Stimulated activated CD8-positive, alpha-beta memory T cell treated with anti-CD3 and anti-CD28 coated beads, Interleukin-2, amount 100 ng/mL, for 48 hours (primary cell): ENCODE measurements at regions not wholly inside any gene's neighbourhood (a gene's known extent, or its start where the extent isn't known, plus 50 kb on each side); places are given as distances from the start of the nearest gene placed in this dataset.
"Not testable (repeated sequence)": the region's sequence is repeated elsewhere in the genome, so short reads cannot be mapped to it uniquely, and the experiment has no call there.

ENCODE experiments used
- DNase-seq, 2 donors: peaks; one replicate each; pipeline ENCODE4 v3.0.0-alpha.2; 2020; ENCODE audit warnings: low read depth in 2 of 2

DNA sequence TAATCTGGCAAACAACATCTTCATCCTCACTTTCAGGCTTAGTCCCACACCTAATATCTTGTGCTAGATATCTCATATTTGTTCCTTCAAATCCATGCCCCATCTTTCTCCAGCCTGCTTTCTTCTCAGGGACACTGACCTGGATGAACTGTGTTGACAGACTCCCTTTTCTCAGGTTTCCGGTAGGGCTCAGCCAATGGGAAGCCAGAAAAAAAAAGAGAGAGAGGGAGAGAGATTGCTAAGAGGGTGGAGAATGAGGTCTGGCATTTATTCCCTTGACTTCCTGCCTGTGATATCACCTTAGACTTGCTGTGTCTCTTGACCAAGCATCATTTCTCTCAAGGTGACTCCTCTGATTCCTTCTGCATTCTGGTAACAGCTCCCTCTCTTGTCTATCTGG, 145.6 kb upstream of the ABI3BP start:
- DNase-seq, result no peak

DNA sequence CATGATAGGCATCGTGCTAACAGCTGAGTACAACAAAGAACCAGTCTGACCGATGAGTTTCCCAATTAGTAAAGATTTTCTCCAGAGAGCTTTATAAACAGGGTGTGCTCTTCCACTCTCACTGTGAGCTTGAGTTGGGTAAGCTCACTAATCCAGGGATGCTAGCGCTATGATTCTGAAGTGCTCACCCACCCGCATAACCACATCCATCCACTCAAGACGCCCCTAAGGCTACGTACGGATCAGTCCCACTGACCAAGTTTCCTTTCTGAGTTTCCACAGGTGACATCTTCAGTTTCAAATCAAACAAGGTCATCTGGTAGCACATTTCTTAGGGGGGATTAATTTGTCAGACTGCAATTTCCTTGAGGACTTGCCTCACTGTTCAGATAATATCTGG, 141.1 kb upstream of the ABI3BP start:
- DNase-seq, result no peak

DNA sequence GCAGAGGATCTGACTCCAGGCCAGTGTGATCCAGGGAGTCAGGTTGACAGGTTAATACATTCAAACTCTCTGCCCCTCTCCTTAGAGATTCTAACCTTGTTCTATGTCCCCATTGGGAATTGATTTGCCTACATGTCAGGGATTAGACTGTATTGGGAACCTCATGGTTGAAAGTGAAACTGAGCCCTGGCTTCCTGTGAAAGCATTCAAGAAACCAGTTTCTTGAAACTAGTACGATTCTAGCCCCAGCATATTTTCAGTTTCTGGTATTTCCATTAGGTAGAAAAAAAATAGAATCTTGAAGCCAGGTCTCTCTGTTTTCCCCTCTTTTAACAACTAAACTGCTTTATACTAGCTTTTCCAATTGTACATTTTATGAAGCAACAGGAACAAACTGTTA, 140.4 kb upstream of the ABI3BP start:
- no peak for DNase-seq

DNA sequence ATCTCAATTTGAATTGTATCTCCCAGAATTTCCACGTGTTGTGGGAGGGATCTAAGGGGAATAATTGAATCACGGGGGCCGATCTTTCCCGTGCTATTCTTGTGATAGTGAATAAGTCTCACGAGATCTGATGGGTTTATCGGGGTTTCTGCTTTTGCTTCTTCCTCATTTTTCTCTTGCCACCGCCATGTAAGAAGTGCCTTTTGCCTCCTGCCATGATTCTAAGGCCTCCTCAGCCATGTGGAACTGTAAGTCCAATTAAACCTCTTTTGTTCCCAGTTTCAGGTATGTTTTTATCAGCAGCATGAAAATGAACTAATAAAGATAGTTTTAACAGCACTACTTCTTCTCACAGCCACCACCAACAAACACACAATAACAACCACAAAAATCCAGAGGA, 140.0 kb upstream of the ABI3BP start:
- not testable (repeated sequence) for DNase-seq

DNA sequence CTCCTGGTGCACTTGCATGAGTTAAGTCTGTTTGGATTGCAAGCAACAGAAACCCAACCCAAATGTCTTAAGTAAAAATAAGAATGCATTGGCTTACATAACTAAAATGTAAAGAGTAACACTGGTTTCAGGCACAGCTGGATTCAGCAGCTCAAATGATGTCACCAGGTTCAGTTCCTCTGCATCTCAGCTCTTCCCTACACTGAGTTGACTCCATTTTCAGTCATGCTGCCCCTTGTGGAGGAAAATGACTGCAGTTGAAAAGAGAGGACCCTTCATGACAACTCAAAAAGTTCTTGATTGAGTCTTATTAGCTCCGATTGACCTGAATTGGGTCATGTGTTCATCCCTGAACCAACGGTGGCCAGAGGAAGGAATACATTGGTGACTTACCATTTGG, 138.5 kb upstream of the ABI3BP start:
- DNase-seq, result no peak

DNA sequence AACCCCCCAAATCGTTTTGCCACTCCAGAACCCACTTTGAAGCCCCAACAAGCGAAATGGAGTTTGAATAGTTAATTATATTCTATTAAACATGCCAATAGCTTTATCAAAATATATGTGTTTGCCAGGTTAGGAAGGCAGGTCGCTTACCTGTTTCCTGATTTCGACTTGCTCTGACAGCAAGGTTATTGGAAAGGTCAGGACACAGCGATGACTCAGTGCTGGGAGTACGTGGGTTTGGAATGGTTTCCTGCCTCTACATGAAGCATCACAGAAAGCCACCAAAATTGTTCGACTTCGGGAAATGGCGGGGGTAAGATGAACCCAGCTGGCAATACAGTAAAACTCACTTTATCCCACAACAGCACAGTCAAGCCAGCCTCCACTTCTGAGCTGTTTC, 135.6 kb upstream of the ABI3BP start:
- no peak for DNase-seq

DNA sequence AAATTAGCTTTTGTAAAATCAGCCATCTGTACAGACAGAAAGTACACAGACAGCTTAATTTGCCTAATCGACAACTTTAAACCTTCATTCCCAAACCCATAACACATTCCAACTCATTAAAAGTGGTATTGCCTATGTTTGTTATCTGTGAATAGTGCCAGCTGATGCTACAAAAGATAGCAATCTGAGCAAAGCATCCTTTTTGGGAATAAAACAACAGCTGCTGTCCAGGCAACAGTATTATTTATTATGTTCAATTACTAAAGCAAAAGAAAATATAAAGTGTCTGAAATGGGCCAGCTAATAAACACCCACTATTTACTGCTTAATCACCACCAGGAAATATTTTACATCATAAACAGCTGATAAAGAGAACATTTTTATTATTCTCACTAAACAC, 134.8 kb upstream of the ABI3BP start:
- DNase-seq, result no peak

DNA sequence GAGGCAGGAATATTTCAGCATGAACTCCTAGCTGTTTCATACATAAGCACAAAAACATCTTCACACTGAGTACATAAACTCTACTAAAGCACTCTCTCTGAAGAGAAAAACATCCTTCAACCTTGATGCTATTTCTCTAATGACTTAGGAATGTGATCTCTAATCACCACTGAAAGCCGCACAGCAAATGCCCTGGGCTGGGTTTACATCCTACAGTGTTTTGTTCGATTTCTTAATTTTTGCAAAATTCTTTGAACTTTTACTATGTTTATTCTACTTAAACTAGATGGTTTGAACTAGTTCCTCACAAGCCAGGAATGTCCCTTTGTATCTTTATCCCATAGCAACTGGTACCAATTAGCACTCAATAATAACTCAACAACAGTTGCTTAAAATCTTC, 130.9 kb upstream of the ABI3BP start:
- DNase-seq, result no peak

DNA sequence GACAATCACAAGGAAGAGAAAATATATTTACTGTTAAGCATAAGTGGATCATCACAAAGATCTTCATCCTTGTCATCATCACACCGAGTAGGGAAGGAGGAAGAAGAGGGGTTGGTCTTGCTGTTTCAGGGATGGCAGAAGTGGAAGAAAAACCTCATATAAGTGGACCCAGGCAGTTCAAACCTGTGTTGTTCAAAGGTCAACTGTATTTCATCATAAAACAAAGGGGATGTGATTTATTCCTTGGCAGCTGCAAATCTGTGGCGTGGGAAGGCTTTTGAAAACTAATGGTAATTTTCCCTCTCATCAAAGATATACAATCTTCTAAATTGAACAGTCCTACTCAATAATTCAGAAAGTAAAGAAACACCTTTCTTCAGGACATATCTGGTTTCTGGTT, 129.9 kb upstream of the ABI3BP start:
- DNase-seq, result no peak

DNA sequence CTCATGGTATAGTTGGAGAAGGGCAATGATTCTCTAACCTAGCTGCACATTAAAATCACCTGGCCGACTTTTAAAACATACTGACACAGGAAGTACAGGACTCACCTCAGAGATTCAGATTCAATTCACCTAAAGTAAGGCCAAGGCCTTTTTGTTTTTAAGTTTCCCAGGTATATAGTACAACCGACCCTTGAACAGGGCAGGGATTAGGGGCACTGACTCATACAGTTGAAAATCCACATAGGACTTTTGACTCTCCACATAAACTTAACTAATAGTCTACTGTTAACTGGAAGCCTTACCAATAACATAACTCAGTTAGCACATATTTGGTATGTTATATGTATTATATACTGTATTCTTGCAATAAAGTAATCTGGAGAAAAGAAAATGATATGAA, 129.5 kb upstream of the ABI3BP start:
- no peak for DNase-seq

DNA sequence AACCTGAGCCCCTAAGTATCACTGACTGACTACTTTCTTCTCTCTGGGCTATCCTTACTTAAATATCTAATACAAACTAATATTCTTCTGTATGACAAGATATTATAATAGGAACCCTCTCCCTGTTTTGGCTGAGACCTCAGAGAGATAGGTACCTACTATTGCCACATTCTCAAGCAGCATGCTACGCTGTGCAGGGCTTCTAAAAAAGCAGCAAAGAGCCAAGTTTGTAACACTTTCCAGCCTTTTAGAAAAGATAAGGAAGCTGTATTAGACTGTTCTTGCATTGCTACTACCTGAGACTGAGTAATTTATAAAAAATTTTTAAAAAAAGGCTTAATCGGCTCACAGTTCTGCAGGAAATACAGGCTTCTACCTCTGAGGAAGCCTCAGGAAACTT, 126.8 kb upstream of the ABI3BP start:
- no peak for DNase-seq

DNA sequence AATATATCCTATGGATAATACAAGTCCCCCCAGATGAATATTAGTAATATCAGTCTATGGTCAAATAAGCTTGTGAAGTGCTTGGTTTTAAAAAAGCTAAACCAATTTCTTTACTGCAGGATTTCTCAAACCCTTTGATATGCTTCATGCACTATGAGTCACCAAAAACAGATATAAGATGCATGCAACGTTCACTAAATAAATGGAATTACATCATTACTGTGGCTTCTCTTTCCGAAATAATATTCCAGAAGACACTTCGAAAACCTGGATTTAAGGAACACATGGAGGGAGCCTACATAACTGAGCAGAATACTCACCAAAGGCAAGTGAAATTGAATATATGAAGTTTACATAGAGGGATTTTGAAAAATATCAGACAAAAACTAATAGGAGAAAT, 126.3 kb upstream of the ABI3BP start:
- DNase-seq, result no peak

DNA sequence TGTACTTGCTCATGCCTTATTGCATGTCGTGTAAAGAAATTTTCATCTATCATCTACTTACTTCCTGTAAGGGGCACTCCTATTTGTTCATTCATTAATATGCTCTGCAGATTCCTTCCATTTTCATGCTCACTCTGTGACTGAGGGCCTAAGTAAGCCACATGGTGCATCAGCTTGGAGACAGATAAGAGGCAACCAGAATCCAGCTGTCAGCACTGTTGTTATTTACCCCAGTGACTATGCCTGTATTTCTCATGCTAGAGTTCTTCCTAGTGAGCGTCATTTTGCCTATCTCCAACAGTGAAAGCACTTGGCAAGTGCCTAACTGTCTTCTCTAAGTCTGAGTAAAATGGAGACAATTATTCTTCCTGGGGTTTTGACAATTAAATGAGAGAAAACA, 124.8 kb upstream of the ABI3BP start:
- DNase-seq, result no peak

DNA sequence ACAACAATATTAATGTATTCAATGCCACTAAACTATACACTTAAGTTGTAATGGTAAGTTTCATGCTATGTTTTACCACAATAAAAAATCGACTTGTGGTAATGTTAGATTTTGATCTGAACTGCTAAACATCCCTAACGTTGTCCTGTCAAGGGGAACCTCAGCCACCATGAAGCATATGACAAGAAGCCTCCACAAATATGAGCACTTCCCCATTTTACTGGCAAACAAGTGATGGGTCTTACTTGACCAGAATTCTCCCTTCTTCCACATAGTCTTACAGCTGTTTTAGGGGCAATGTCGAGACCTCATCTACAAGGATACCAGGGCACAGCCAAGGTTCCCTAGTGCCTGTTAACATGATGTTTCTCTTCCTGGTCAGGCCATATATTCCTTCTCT, 124.2 kb upstream of the ABI3BP start:
- DNase-seq, result no peak

DNA sequence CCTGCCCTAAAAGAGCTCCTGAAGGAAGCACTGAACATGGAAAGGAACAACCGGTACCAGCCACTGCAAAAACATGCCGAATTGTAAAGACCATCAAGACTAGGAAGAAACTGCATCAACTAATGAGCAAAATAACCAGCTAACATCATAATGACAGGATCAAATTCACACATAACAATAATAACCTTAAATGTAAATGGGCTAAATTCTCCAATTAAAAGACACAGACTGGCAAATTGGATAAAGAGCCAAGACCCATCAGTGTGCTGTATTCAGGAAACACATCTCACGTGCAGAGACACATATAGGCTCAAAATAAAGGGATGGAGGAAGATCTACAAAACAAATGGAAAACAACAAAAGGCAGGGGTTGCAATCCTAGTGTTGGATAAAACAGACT, 117.1 kb upstream of the ABI3BP start:
- not testable (repeated sequence) for DNase-seq

DNA sequence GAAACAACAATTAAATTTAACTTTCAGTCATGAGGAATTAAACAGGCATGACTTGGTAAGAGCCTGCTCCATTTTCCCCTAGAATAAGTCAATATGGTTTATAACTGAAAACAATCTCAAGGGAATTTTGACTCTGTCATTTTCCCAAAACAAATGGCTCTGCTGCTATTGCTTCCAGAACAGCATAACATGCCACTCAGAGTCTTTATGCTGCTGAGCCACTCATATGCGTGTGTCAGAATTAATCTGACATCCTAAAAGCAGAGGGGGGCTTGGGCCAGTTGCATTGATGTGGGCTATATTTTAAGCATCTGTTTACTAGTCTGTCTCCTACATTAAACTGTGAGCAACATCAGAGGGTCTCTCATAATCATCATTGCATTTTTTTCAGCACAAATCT, 111.1 kb upstream of the ABI3BP start:
- DNase-seq, result no peak

DNA sequence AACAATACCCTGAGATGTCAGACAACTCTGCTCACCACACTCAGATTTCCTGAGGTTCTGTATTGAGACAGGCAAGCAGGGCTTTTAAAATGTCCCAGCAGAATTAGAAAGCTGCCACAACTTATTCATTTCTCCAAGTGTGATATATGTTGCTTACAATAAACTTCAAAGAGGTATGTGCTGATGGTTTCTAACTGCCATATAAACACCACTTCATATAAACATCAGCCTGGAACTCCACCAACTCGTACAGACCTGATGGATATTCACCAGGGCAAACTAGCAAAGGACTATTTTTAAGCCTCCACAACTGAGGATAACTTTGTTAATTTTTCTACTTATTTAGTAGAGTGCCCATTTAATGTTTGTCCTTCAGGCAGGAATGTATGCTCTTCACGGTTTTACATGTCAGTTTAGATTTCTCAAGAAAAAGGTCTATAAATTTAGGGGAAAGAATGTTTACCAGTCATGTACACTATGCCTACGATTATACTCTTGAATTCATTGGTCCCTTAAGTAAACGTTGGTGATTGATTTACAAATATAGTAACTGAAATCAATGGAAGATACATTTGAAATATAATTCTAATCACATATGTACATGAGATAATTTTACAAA, 109.6 kb upstream of the ABI3BP start:
- DNase-seq, result no peak

DNA sequence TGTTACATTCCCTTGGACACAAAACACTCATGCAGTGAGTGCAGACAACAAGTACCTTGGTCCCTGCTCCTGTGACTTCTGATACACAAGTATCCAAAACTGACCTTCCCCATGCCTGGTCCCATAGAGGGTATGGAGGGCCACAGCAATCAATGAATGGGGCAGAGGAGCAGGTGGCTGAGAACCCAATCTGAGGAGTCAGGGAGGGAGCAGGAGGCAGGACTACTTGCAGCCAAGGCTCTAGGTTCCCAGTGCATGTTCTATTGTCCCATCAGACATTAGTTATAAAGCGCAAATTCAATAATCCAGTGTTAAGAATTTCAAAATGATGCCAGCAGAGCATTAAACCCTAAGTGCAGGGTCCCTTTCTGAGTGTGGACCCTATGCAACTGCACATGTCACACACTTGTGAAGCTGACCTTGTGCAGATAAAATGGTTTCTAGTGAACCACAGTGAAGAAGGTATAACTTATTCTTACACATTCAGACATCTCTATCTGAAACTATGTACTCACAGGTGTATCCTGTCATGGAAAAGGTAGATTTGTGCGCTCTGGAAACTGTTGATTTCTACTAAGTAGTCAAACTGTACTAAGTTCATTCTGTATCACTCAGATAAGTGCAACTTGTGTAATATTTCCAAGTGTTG, 107.3 kb upstream of the ABI3BP start:
- no peak for DNase-seq

DNA sequence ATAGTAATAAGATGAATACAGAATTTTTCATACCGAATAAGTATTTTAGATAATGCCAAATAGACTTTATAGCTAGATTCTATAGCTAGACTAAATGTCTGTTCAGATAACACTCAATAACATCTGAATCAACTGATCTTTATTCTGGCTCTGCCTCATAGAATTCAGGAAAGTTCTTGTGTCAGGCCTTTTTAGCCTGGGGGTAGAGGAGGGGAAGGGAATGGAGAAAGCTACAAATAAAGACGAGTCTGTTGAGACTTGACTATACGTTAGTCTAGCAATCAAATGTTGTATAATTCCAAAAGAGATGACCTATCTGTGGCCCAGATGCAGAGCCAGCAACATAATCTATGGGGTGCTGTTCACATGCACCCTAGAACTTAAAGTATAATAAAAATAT, 106.6 kb upstream of the ABI3BP start:
- DNase-seq, result no peak

DNA sequence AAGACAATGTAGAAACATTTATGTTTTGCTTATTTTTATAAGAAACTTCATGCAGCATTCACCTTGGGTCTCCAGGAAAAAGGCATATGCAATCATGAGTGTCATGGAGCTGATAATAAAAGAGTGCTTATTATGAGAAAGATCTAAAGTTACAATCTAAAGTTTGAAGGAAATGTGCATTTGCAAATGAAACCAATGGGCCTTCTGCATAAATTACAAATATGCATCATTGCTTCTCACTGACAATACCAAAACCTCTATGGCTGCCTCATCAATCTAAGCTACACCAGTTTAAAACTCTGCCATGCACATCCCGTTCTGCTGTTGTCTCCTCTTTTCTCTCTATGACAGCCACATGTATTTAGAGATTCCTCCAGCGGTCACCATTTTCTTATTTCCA, 103.2 kb upstream of the ABI3BP start:
- no peak for DNase-seq

DNA sequence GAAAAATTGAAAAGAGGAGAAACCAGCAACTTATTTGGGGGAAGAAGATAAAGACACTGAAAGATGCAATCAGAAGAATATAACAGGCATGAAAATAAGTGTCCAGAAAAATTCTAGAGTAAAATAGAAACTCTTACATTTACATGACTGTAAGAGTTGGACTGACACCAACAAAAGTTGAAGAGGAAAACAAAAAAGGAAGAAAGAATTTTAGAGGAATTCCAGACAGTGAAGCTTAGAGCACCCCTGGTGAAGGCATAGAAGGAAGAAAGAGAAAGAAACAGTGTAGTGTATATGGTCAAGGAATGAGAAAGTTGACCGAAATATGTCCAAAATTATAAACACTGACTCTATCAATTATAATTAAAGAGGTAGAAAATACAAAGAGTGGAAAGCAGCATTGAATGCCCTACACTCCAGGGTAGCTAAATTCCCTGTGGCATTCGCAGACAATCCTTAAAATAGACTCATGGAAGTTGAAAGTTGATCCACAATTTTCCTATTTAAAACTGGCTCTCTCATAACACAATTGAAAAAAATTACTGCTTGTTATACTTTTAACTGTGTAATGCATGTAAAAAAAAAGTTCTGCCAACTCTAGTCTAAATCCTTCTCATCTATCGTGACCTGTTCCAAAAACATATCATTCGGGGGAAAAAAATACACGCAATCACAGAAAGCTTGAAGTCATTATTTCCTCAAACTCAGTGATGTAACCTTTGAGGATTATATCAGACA, 102.6 kb upstream of the ABI3BP start:
- DNase-seq, result no peak

DNA sequence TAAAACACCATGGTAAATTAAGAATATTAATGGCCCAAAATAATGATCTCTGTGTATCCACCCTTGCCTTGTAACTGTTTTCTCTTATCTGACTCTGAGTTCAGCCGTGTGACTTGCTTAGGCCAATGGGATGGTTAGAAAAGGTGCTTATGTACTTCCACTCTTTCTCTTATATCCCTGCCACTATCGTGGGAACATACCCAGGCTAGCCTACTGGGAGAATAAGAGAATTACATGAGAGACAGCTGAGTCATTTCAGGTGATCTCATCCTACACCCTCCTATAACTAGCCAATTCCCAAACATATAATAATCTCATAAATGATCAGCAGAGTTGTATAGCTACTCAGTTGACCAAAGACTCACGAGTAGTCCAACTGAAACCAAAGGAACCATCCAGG, 98.3 kb upstream of the ABI3BP start:
- DNase-seq, result no peak

DNA sequence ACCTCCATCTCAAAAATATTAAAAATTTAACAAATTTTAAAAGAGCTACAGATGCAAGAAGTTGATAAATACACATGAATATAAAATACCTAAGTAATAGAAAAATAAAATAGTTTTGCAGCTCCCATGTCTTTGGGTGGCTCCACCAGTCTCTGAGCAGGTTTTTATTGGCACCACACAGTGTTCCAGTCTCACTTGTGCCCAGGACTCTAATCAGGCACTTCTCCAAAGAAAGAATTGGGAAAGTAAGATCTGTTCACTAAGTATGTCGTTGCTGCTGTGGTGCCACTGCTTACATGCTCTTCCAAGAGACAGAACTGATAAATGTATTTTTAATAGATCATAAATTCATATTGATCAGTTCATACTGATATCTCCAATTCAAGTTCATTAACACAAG, 92.5 kb upstream of the ABI3BP start:
- no peak for DNase-seq
